Peyer's patch (tissue), 4 donors: ENCODE measurements at regions not wholly inside any gene's neighbourhood (a gene's known extent, or its start where the extent isn't known, plus 50 kb on each side); places are given as distances from the start of the nearest gene placed in this dataset.
"Not testable (repeated sequence)": the region's sequence is repeated elsewhere in the genome, so short reads cannot be mapped to it uniquely, and the experiment has no call there.

Experiments used
- CTCF ChIP-seq, 6 experiments: fragments of 450-650 bp in 4 of 6; fragments of 200-600 bp in 2 of 6; sonication (generic) in 1 of 6; IDR thresholded peaks; one replicate each; pipeline ENCODE4 v1.5.1; 2017 to 2019; ENCODE audit warnings: antibody characterized with exemption in 6 of 6, mild to moderate bottlenecking in 3 of 6, moderate library complexity in 1 of 6
- POLR2A ChIP-seq, 2 donors: fragments of 450-650 bp; IDR thresholded peaks; one replicate each; pipeline ENCODE4 v1.5.1; 2017; ENCODE audit warnings: antibody characterized with exemption in 2 of 2, mild to moderate bottlenecking in 2 of 2, moderate library complexity in 2 of 2

- not testable (repeated sequence) for TF ChIP-seq CTCF, POLR2A (IDR thresholded peaks at IDR 0.05)
Measured at GRCh38 chr2:175796422-175796821, 205.6 kb downstream of the LNPK start.
